GM12875 (cell line): ENCODE measurements at regions not wholly inside any gene's neighbourhood (a gene's known extent, or its start where the extent isn't known, plus 50 kb on each side); places are given as distances from the start of the nearest gene placed in this dataset.
"Not testable (repeated sequence)": the region's sequence is repeated elsewhere in the genome, so short reads cannot be mapped to it uniquely, and the experiment has no call there.

Experiments used
- H3K4me3 ChIP-seq: one replicate; pipeline ENCODE4 v1.5.1; 2011; ENCODE audit warnings: low read depth, low read length, control low read depth
- CTCF ChIP-seq: IDR thresholded peaks from 2 replicates; pipeline ENCODE4 v1.5.1; 2011; ENCODE audit warnings: low read depth, mild to moderate bottlenecking, control low read depth, inconsistent platforms, low read length, moderate library complexity, borderline replicate concordance; ENCODE audit not compliant: insufficient read depth

- no peak for TF ChIP-seq CTCF
- H3K4me3 ChIP-seq: no peak overlapping the region
These were observed 186.7 kb downstream of the NFKBIZ start for GRCh38 chr3:102036017-102036416.

- no peak overlapping the region for H3K4me3 ChIP-seq
- TF ChIP-seq CTCF: no peak
These were observed 187.2 kb downstream of the NFKBIZ start for GRCh38 chr3:102036472-102036871.

GRCh38 chr3:102037209-102037608 is 187.9 kb downstream of the NFKBIZ start:
- no peak for TF ChIP-seq CTCF
- H3K4me3 ChIP-seq: no peak overlapping the region

GRCh38 chr3:102037791-102038190 is 188.5 kb downstream of the NFKBIZ start:
- TF ChIP-seq CTCF: no peak
- H3K4me3 ChIP-seq: no peak overlapping the region

GRCh38 chr3:102038477-102039142 is 189.3 kb downstream of the NFKBIZ start:
- TF ChIP-seq CTCF: no peak
- no peak overlapping the region for H3K4me3 ChIP-seq

GRCh38 chr3:102040144-102040543 is 190.8 kb downstream of the NFKBIZ start:
- H3K4me3 ChIP-seq: not testable (repeated sequence)

GRCh38 chr3:102053375-102053989 is 204.2 kb downstream of the NFKBIZ start:
- no peak for TF ChIP-seq CTCF
- H3K4me3 ChIP-seq: no peak overlapping the region
